ENCODE measurements at regions not wholly inside any gene's neighbourhood (a gene's known extent, or its start where the extent isn't known, plus 50 kb on each side); places are given as distances from the start of the nearest gene placed in this dataset.

DNA sequence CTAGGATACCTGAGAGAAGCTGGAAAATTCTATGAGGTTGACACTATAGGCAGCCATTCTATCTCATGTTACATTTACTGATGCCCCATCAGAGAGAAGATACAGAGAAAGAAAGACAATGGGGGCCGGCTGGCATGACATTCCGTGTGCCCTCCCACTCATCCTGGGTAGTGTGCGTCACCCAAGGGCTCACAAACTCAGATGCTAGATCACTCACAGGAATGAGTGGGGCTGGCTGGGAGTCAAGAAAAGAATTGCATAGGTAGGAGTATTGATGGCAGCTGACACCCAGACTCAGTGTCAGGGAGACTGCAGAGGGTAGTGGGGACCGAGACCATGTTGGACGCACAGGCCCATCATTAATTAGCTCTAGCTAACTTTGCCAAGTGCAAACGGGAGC is 1113.5 kb upstream of the AUTS2 start:
- DNase-seq (ENCODE audit: low read depth), result no peak

DNA sequence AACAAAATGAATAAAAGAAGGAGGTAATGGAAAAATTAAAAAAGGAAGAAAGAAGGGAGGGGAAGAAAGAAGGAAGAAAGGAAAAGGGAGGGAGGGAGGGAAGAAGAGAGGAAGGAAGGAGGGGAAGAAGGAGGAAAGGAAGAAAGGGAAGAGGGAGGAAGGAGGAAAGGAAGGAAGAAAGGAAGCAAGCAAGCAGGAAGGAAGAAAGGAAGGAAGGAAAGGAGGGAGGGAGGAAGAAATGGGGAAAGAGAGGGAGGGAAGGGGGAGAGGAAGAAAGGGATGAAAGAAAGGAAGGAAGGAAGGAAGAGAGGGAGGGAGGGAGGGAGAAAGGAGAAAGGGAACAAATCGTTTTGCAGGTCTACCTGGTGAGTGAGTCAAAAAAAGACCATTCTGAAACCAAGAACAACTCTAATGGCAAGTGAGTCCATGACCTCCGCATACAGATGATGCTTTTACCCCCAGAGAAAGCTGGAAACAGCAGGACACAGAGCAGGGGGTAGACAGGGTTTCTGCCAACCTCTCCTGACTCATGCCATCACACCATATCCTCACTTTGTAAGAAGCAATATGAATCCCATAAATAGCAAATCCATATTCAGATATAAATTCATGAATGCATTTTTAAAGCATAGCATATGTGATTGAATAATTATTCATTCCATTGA is 1112.9 kb upstream of the AUTS2 start:
- DNase-seq (ENCODE audit: low read depth), result no peak

DNA sequence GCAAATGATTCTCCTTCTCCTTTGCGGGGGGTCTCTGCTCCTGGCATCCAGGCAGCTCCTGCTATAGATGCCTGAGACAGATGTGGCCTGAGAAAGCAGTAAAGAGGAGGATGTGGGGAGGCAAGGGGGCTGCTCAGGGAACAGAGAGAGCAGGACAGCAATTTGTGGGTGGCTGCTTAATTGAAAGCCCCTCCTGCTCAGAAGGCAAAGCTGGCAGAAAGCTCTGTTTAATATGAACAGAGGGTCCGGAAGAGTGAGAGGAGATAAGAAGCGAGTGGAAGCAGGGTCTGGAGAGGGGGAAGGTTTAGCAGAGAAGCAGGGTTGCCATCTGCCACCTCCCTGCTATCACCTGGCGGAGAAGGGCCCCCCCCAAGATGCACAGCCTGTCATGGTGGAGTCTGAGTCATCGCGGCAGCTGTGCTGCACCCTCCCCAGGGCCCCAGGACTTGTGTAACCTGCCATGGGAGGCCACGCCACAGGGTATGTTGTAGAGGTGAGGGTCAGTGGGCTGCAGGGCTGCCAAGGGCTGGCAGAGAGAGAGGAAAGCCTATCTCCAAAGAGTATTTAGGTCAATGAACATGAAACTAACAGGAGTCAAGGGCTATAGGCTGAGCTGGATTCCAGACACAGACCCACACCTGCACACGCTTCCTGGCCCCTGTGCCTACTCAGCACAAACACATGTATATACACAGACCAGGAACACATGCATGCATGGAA is 1109.8 kb upstream of the AUTS2 start:
- no peak for DNase-seq (ENCODE audit: low read depth)

DNA sequence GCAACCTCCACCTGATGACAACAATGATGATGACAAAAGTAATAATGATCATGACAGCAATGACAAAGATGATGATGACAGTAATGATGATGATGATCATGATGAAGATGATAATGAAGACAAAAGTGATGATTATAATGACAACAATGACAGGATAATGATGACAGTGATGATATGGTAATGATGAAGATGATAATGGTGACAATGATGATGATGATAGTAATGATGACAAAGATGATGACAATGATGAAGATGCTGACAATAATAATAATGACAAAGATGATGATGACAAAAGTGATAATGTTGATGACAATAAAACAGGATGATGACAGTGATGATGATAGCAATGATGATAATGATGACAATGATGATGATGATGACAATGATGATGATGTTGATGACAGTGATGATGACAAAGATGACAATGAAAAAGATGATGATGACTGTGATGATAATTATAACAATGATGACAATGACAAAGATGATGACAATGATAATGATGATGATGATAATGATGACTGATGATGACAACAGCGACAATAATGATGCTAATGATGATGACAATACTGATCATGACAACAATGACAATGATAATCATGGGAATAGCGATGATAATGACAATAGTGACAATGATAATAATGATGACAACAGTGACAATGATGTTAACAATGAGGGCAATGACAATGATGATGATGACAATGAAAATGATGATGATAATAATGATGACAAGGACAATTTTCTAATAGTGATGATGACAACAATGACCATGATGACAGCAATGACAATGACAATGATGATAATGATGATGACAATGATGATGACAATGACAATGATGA is 1106.5 kb upstream of the AUTS2 start:
- no peak for DNase-seq (ENCODE audit: low read depth)

DNA sequence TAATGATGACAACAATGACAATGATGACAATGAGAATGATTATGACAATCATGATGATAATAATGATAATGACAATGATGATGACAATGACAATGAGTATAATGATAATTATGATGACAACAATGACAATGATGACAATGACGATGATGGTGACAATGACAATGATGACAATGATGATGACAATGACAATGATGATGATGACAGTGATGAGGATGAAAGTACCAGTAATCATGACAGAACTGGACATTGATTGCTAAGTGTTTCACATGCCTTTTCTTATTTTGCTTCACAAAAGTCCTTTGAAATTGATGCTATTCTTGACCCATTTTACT is 1106.0 kb upstream of the AUTS2 start:
- no peak for DNase-seq (ENCODE audit: low read depth)

DNA sequence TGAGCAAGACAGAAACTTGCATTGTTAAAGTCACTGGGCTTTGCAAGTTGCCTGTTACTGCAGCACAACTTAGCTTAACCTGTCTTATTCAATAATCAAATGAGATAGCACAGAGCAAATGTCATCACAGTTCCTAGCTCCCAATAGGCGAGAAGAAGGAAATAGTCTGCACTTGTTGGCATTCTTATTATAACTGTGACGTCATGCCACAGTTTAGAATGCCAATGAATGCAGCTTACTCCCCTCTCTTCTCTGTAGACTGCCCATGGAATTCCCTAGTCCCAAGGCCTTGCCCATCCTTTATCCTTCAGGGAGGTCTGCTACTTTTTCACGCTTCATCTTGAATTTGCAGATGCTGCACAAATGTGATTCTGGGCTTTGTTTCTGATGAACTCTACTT is 1094.9 kb upstream of the AUTS2 start:
- DNase-seq (ENCODE audit: low read depth), result no peak

DNA sequence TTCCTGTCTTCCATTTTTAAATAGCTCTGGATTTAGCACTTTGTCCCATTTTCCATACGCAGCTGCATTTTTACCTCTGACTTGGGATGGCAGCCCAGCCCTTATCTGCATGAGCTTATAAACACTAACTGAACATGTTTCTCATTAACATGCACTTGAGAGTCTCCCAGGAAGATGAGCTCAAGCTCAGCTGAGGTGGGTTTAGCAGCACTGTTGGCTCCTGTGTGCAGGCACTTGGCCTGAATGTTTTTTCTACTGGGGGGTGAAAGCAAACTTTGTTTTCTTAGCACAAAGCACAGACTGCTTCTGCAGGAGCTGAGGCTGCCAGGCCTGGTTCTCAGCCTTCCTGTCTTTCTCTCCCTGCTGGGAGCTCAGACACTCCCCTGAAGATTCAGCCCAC is 1093.6 kb upstream of the AUTS2 start:
- no peak for DNase-seq (ENCODE audit: low read depth)

DNA sequence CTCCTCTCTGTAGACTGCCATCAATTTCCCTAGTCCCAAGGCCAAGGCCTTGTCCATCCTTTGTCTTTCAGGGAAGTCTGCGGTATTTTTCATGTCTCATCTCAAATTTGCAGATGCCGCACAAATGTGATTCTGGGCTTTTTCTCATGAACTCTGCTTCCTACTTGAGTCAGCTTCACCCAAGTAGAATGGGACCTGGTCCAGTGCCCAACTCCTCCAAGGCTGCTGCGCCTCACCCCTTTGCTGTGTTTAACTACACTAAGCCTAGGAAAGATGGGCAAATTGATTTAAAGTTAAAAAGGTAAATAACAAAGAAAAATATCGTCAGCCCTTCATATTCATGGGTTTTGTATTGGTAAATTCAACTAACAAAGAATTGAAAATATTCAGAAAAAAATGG is 1092.6 kb upstream of the AUTS2 start:
- no peak for DNase-seq (ENCODE audit: low read depth)

DNA sequence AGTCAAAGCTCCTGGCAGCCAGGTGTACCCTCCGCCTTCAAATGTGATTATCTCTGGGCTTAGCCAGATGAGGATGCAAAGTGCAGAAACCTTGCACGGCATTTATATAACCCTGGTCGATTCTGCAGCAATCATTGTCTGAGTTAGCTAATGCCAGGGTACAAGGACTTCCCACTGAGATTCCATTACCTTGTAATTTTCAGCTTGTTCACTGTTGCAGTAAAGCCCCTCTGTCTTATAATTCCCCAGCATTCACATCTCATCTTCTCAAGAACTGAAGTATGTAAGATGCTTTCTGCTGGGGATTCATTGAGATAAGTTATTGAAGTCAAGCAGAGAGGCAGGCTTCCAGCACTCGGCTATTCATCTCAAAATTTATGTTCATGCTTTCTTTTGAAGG is 1090.6 kb upstream of the AUTS2 start:
- no peak for DNase-seq (ENCODE audit: low read depth)

DNA sequence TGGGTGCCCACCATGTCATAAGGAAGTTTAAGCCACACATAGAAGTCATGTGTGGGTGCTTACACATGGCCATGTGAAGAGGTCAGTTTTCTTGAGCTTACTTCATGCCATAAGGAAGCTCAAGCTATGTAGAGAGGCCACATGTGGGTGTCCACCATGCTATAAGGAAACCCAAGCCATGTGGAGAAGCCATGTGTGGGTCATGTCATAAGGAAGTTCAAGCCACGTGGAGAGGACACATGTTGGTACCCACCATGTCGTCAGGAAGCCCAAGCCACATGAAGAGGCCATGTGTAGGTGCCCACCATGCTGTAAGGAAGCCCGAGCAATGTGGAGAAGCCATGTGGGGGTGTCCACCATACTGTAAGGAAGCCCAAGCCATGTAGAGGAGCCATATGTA is 1089.2 kb upstream of the AUTS2 start:
- DNase-seq (ENCODE audit: low read depth), result no peak

DNA sequence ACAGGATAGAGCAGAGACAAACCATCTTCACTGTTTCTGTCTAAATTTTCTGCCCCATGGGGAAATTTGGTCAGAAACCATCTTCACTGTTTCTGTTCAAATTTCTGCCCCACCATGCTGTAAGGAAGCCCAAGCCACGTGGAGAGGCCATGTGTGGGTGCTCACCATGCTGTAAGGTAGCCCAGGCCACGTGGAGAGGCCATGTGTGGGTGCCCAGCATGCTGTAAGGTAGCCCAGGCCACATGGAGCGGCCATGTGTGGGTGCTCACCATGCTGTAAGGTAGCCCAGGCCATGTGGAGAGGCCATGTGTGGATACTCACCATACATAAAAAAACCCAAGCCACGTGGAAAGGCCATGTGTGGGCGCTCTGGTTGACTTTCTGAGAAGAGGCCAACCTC is 1088.7 kb upstream of the AUTS2 start:
- no peak for DNase-seq (ENCODE audit: low read depth)

DNA sequence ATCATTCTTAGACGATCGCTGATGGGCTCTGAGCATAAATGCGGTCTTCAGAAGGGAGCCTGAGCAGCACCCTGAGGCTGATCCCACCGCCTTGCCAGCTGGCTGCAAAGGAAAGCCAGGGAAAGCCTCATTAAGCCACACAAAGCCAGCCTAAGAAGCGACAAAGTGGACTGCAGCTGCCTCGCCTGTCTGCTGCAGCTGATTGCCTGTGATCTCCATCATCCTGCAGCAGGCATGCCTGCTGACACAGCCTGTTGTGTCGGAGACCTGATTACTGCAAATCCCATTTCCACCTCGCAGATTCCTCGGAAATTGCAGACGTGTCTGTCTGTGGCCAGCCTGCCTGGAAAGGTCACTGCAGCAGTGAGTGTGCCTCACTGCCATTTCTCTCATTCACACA is 1087.0 kb upstream of the AUTS2 start:
- no peak for DNase-seq (ENCODE audit: low read depth)

DNA sequence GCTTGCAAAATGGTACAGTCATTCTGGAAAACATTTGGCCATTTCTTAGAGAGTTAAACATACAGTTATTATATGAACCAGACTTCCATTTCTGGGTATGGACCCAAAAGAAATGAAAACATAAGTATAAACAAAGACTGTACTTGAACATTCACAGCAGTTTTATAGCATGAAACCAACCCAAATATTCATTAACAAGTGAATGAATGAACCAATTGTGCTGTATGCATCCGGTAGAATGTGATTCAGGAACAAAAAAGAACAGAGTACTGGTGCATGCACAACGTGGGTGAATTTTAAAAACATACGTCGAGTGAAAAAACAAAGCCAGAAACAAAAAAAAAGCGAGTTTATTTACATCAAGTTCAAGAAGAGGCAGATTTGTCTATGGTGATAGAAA is 1085.8 kb upstream of the AUTS2 start:
- no peak for DNase-seq (ENCODE audit: low read depth)

DNA sequence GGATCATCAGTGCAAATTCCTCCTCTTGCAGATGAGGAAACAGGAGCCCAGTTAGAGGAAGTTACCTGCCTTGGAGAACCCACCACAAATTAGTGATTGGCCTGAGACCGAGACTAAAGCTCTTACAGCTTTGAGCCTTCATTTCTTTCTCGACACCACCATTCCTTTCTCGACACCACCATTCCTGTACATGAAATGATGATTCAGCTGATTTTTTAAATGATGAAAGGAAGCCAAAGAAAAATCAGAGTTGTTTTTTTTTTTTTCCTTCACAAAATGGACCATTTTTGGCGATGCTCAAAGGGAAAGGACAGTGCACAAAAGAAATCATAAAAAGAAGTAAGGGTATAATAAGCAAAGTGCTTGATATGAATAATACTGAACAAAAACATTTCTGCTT is 1080.2 kb upstream of the AUTS2 start:
- no peak for DNase-seq (ENCODE audit: low read depth)

DNA sequence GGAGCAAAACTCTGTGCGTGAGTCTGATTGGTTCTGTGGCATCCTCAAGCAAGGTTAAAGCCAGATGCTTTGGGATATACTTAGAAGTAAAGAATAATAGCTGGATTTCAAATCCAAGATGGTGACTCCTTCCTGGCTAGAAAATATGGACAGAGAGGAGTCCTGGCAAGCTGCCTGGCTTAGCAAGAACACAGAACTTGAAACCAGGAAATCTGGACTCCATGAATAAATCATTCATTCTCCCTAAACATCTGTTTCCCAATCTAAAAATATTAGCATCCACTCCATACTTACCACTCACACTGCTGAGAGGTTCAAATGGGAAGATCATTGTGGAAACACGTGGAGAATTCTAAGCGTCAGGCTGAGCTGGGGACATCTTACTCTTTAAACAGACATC is 1074.1 kb upstream of the AUTS2 start:
- DNase-seq (ENCODE audit: low read depth), result no peak

DNA sequence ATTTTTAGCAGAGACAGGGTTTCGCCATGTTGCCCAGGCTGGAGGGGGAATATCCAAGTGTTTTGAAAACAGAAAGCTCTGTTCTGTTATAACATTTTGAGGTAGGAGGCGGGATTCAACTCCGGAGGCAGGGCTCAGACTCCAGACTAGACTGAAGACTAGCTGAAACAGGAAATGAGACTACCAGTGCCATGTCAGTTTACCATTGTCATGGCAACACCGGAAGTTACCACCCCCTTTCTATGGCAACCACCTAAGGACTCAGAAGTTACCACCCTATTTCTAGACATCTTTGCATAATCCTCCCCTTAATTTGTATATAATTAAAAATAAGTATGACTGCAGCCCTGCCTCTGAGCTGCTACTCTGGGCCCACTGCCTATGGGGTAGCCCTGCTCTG is 1069.1 kb upstream of the AUTS2 start:
- DNase-seq (ENCODE audit: low read depth), result no peak

DNA sequence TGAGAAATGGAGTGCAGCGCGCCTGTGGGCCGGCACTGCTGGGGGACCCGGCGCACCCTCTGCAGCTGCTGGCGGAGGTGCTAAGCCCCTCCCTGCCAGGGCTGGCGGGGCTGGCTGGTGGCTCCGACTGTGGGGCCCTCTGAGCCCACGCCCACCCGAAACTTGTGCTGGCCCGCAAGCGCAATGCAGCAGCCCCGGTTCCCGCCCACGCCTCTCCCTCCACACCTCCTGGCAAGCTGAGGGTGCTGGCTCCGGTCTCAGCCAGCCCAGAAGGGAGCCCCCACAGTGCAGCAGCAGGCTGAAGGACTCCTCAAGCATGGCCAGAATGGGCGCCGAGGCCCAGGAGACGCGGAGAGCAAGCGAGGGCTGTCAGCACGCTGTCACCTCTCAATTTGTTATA is 1063.0 kb upstream of the AUTS2 start:
- DNase-seq (ENCODE audit: low read depth), result no peak

DNA sequence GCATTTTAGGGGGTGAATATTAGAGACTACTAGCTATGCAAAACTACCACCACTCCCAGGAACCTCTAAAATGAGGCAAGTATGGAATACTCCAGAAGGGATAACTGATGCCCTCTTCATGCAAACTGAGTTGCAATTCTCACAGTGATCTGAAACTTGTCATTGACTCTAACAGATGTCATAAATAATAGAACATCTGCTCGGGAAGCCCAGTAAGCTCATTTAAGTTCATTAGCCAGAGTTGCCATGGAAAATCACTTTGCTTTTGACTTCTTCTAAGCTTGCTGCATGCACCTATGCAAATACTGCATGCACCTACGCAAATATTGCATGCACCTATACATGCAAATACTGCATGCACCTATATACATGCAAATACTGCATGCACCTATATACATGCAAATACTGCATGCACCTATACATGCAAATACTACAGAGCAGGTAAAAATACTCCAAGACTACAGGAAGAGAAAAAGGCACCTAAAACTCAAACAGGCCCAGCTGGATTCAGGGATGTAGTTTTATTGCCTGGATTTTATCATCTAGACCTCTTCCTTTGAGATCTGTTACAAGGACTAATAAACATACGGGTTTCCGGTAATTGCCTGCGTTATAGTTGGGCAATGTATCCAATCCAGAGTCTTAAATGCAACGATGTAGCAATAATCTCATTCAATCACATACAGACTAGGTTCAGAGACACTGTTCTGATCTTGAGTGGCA is 1061.1 kb upstream of the AUTS2 start:
- no peak for DNase-seq (ENCODE audit: low read depth)

DNA sequence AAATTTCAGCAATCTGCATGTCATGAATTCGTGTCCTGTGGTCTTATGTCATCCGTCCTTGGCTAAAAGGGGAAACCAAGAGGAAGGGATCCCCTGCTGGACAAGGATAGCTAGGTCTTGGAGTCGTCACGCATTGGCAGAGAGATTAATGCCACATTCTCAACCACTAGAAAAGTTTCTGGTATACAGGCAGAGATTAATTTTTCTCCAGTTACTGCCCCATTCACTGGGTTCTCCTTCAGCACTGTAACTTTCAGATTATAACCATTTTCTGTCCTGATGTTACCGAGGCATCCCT is 1060.6 kb upstream of the AUTS2 start:
- no peak for DNase-seq (ENCODE audit: low read depth)

DNA sequence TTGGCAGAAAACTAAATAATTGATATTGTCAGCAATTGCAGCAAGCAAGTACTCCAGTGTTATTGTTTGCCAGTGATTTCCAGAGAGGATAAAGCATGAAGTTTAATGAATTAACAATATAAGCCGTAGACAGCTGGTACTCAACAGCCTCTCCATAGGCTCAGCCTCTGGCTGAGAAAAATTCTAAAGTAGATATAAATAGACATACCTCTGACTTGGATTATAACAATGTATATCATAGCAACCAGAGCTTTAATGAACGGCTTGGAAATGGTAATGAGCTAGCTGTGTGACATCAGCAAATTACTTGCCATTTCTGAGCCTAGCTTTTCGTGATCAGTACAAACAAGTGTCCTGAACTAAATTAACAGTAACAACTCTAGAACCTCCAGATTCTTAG is 1055.4 kb upstream of the AUTS2 start:
- no peak for DNase-seq (ENCODE audit: low read depth)

DNA sequence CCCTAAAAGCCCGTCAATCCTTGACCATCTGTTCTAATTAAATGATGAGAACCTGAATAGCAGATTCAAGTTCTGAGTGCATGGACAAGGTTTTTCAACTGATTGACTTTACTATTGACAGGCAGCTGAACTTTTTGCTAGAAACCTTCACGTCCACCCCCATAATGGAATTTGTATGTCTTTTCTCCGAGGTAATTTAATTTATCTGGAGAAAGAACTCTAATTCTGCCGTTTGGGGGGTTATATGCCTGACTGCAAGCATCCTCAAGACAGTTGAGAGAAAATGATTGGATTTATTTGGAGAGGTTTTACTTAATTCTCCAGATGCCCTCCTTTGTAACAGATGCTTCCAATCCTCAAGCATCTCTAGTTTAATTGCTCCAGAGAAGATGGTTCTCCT is 1053.4 kb upstream of the AUTS2 start:
- DNase-seq (ENCODE audit: low read depth), result no peak

DNA sequence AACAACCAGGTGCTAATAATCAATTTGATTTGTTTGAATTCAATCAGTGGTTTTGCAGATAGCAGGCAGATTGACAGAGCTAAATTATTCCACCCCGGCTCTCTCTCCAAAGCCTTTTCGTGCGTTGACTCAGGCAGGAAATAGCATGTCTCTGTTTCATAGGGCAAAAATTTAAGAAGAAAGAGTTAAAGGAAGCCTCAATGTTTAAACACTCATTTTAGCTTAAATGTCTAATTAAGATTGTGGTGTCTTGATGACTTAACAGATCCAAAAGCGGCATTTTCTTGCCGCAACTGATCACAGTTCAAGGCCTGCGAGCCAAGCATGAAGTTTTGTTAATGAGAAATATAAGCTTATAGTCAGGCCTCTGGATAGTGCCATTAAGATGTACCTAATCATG is 1051.1 kb upstream of the AUTS2 start:
- DNase-seq (ENCODE audit: low read depth), result no peak

DNA sequence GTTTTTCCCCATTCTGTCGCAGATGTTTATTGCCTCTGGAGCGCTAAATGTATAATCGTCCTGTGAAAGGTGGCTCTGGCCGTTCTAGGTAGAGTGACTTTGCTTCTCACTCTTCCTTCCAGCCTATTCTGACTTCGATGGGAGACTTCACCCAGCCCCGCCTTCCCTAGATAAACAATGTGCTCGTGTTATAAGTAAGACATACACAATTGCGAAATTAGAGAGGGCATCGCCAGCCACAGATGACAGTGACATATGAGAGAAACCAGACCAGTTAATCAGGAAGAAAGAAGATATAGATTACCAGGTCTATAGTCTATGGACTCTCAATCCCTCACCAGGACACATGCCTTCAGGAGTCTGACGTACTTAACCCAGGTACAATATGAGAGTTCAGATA is 1050.5 kb upstream of the AUTS2 start:
- no peak for DNase-seq (ENCODE audit: low read depth)
